Astrocyte (in vitro differentiated cells and primary cell): ENCODE measurements at regions not wholly inside any gene's neighbourhood (a gene's known extent, or its start where the extent isn't known, plus 50 kb on each side); places are given as distances from the start of the nearest gene placed in this dataset.
A peak's percentile ranks its signal among the peaks of the same experiment; 100 is the strongest.
"Not testable (repeated sequence)": the region's sequence is repeated elsewhere in the genome, so short reads cannot be mapped to it uniquely, and the experiment has no call there.

Experiments
- DNase-seq: peaks from one replicate; pipeline ENCODE4 v3.0.0-alpha.2; 2010; ENCODE audit warnings: low read depth
- FAIRE-seq: peaks from 2 replicates; lab custom pipeline; 2011; peaks lifted over from hg19 to GRCh38; lab: Jason Lieb, UNC
- H2AFZ ChIP-seq: 2 replicates; pipeline ENCODE4 v1.6.0; 2012; ENCODE audit warnings: low read depth, low read length, inconsistent platforms
- H3K27ac ChIP-seq: 2 replicates; pipeline ENCODE4 v1.5.1; 2011; ENCODE audit warnings: low read depth, low read length, inconsistent platforms
- H3K27me3 ChIP-seq: 2 replicates; pipeline ENCODE4 v1.6.0; 2011; ENCODE audit warnings: low read length, inconsistent platforms; ENCODE audit not compliant: insufficient read depth
- H3K36me3 ChIP-seq: 2 replicates; pipeline ENCODE4 v1.5.1; 2011; ENCODE audit warnings: low read length, inconsistent platforms; ENCODE audit not compliant: insufficient read depth
- H3K4me1 ChIP-seq: 2 replicates; pipeline ENCODE4 v1.5.1; 2011; ENCODE audit warnings: low read length, inconsistent platforms; ENCODE audit not compliant: insufficient read depth
- H3K4me2 ChIP-seq: 2 replicates; pipeline ENCODE4 v1.6.0; 2012; ENCODE audit warnings: low read length, inconsistent platforms
- H3K4me3 ChIP-seq: 2 replicates; pipeline ENCODE4 v1.5.1; 2011; ENCODE audit warnings: low read depth, mild to moderate bottlenecking, low read length, inconsistent platforms; ENCODE audit not compliant: insufficient read depth
- H3K79me2 ChIP-seq: 2 replicates; pipeline ENCODE4 v1.6.0; 2012; ENCODE audit warnings: mild to moderate bottlenecking, low read length, inconsistent platforms; ENCODE audit not compliant: insufficient read depth
- H3K9ac ChIP-seq: 2 replicates; pipeline ENCODE4 v1.6.0; 2012; ENCODE audit warnings: mild to moderate bottlenecking, low read length, inconsistent platforms
- H3K9me3 ChIP-seq: 2 replicates; pipeline ENCODE4 v1.5.1; 2012; ENCODE audit warnings: low read depth, mild to moderate bottlenecking, low read length, inconsistent platforms; ENCODE audit not compliant: insufficient read depth
- H4K20me1 ChIP-seq: 2 replicates; pipeline ENCODE4 v1.6.0; 2012; ENCODE audit warnings: low read length, inconsistent platforms; ENCODE audit not compliant: insufficient read depth
- H3K27ac Mint-ChIP-seq: one replicate; pipeline ENCODE4 v1.8.0; 2021; ENCODE audit warnings: mild to moderate bottlenecking, mixed read lengths; ENCODE audit not compliant: unreplicated experiment
- H3K27me3 Mint-ChIP-seq: one replicate; pipeline ENCODE4 v1.8.0; 2021; ENCODE audit warnings: low read depth, mixed read lengths; ENCODE audit not compliant: unreplicated experiment
- H3K36me3 Mint-ChIP-seq: one replicate; pipeline ENCODE4 v1.8.0; 2021; ENCODE audit warnings: low read depth, mixed read lengths; ENCODE audit not compliant: unreplicated experiment
- H3K4me1 Mint-ChIP-seq: one replicate; pipeline ENCODE4 v1.8.0; 2021; ENCODE audit warnings: low read depth, mixed read lengths; ENCODE audit not compliant: unreplicated experiment
- H3K4me3 Mint-ChIP-seq: one replicate; pipeline ENCODE4 v1.8.0; 2021; ENCODE audit warnings: mild to moderate bottlenecking, moderate library complexity, mixed read lengths; ENCODE audit not compliant: unreplicated experiment
- H3K9me3 Mint-ChIP-seq: one replicate; pipeline ENCODE4 v1.8.0; 2021; ENCODE audit warnings: mild to moderate bottlenecking, mixed read lengths; ENCODE audit not compliant: unreplicated experiment
- EZH2 ChIP-seq: IDR thresholded peaks from 2 replicates; pipeline ENCODE4 v1.6.1; 2012; ENCODE audit warnings: mild to moderate bottlenecking, low read length, inconsistent platforms; ENCODE audit not compliant: insufficient read depth
- TF ChIP-seq, protein P1 (sequence below): IDR thresholded peaks from 2 replicates; pipeline ENCODE4 v1.5.1; 2011; ENCODE audit warnings: low read depth, mild to moderate bottlenecking, inconsistent platforms, low read length, moderate library complexity; ENCODE audit not compliant: insufficient read depth

DNA sequence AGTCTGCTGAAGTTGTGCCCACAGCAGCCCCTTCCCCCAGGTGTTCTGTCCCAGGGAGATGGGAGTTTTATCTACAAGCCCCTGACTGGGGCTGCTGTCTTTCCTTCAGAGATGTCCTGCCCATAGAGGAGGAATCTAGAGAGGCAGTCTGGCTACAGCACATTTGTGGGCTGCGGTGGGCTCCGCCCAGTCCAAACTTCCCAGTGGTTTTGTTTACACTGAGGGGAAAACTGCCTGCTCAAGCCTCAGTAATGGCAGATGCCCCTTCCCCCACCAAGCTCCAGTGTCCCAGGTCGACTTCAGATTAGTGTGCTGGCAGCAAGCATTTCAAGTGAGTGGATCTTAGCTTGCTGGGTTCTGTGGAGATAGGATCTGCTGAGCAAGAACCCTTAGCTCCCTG is 267.4 kb upstream of the RAI14 start:
- not testable (repeated sequence) for H3K9me3 ChIP-seq, DNase-seq, H3K79me2 ChIP-seq, H3K36me3 Mint-ChIP-seq, H3K4me3 ChIP-seq, H3K27me3 ChIP-seq, H3K4me1 ChIP-seq, H4K20me1 ChIP-seq, H3K4me3 Mint-ChIP-seq, H2AFZ ChIP-seq, H3K4me1 Mint-ChIP-seq, H3K27me3 Mint-ChIP-seq, H3K9ac ChIP-seq, H3K4me2 ChIP-seq, FAIRE-seq, H3K36me3 ChIP-seq, H3K9me3 Mint-ChIP-seq, H3K27ac ChIP-seq, H3K27ac Mint-ChIP-seq

- Mint-ChIP-seq H3K36me3 (no peaks in the 10 kb centered on the region), H3K9me3 (no peaks in the 10 kb centered on the region), H3K4me1 (peaks cover 28% of the 10 kb centered on the region), H3K27me3 (no peaks in the 10 kb centered on the region), H3K4me3 (no peak overlapping the region), H3K27ac (no peak overlapping the region)
- Histone ChIP-seq H3K27me3 (no peaks in the 10 kb centered on the region), H3K27ac (no peak overlapping the region), H3K9me3 (no peaks in the 10 kb centered on the region), H3K36me3 (no peaks in the 10 kb centered on the region), H2AFZ (no peak overlapping the region), H3K4me2 (no peak overlapping the region), H3K79me2 (no peaks in the 10 kb centered on the region), H3K4me3 (no peak overlapping the region), H4K20me1 (no peaks in the 10 kb centered on the region), H3K9ac (no peak overlapping the region), H3K4me1 (peaks cover 20% of the 10 kb centered on the region)
- TF ChIP-seq EZH2, result no peak
- TF ChIP-seq, protein P1, sequence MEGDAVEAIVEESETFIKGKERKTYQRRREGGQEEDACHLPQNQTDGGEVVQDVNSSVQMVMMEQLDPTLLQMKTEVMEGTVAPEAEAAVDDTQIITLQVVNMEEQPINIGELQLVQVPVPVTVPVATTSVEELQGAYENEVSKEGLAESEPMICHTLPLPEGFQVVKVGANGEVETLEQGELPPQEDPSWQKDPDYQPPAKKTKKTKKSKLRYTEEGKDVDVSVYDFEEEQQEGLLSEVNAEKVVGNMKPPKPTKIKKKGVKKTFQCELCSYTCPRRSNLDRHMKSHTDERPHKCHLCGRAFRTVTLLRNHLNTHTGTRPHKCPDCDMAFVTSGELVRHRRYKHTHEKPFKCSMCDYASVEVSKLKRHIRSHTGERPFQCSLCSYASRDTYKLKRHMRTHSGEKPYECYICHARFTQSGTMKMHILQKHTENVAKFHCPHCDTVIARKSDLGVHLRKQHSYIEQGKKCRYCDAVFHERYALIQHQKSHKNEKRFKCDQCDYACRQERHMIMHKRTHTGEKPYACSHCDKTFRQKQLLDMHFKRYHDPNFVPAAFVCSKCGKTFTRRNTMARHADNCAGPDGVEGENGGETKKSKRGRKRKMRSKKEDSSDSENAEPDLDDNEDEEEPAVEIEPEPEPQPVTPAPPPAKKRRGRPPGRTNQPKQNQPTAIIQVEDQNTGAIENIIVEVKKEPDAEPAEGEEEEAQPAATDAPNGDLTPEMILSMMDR, result no peak
- no peak for DNase-seq
- FAIRE-seq, result no peak
Observed at GRCh38 chr5:34409373-34409772, 246.8 kb upstream of the RAI14 start.

- Histone ChIP-seq H3K27me3 (no peaks in the 10 kb centered on the region), H4K20me1 (no peaks in the 10 kb centered on the region), H2AFZ (no peak overlapping the region), H3K36me3 (no peaks in the 10 kb centered on the region), H3K9ac (no peak overlapping the region), H3K79me2 (no peaks in the 10 kb centered on the region), H3K4me3 (no peak overlapping the region), H3K27ac (no peak overlapping the region), H3K4me1 (peaks cover 20% of the 10 kb centered on the region), H3K4me2 (peak overlapping the region; percentile 4), H3K9me3 (no peaks in the 10 kb centered on the region)
- TF ChIP-seq EZH2, result no peak
- TF ChIP-seq, protein P1, result no peak
- no peaks in the 10 kb centered on the region for H3K9me3 Mint-ChIP-seq
- H3K27me3 Mint-ChIP-seq, result no peaks in the 10 kb centered on the region
- H3K36me3 Mint-ChIP-seq, result no peaks in the 10 kb centered on the region
- no peak for FAIRE-seq
- peak; percentile 75 for DNase-seq
- H3K4me3 Mint-ChIP-seq, result no peak overlapping the region
- H3K4me1 Mint-ChIP-seq, result peaks cover 30% of the 10 kb centered on the region
- H3K27ac Mint-ChIP-seq, result no peak overlapping the region
Observed at GRCh38 chr5:34410411-34411139, 245.6 kb upstream of the RAI14 start.
